T-helper 2 cell (primary cell): ENCODE measurements at regions not wholly inside any gene's neighbourhood (a gene's known extent, or its start where the extent isn't known, plus 50 kb on each side); places are given as distances from the start of the nearest gene placed in this dataset.

Source experiments
- DNase-seq, 5 experiments: peaks; one replicate each; pipeline versions ENCODE4 v3.0.0 to v3.0.0-alpha.2; 2012 to 2022

GRCh38 chr17:54840885-54841591 lies 59.6 kb upstream of the TOM1L1 start:
- DNase-seq: no peak

GRCh38 chr17:54841656-54842055 lies 59.0 kb upstream of the TOM1L1 start:
- DNase-seq: no peak

- no peak for DNase-seq
Observed at GRCh38 chr17:54844233-54844632, 56.4 kb upstream of the TOM1L1 start.

DNA sequence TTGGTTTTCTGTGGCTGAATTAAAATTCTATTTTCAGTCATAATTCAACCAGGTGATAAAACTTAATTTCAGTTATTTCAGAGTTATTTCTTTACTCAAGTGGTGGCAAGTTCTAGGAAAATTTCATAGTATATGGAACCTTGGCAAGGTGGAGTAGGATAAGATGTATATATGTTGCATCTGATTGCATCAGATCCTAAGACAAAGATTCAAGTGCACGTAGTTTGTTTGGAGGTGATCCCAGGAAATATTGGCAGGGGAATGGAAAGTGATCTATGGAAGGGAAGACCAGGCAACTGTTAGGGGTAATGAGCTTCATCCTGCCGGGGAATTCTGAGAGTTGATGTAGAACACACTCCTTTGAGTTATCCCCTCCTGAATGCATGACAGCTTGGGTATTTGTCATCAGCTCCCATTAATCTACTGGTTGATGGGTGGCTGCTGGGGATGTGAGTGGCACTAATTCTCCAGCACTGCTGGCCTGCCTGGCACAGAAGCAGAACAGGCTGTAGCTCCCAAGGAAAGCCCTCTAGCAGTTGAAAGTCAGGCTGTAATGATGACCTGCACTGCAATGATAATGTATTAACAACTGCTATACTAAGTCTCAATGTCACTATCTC lies 52.2 kb upstream of the TOM1L1 start:
- DNase-seq: no peak

GRCh38 chr17:54849660-54850059 lies 51.0 kb upstream of the TOM1L1 start:
- DNase-seq: no peak
